NCI-H1930 (cell line): ENCODE measurements at regions not wholly inside any gene's neighbourhood (a gene's known extent, or its start where the extent isn't known, plus 50 kb on each side); places are given as distances from the start of the nearest gene placed in this dataset.
"Not testable (repeated sequence)": the region's sequence is repeated elsewhere in the genome, so short reads cannot be mapped to it uniquely, and the experiment has no call there.

Experiments used
- DNase-seq, 2 experiments: peaks; one replicate each; lab custom pipeline; 2025; lab: John Stamatoyannopoulos, UW

DNA sequence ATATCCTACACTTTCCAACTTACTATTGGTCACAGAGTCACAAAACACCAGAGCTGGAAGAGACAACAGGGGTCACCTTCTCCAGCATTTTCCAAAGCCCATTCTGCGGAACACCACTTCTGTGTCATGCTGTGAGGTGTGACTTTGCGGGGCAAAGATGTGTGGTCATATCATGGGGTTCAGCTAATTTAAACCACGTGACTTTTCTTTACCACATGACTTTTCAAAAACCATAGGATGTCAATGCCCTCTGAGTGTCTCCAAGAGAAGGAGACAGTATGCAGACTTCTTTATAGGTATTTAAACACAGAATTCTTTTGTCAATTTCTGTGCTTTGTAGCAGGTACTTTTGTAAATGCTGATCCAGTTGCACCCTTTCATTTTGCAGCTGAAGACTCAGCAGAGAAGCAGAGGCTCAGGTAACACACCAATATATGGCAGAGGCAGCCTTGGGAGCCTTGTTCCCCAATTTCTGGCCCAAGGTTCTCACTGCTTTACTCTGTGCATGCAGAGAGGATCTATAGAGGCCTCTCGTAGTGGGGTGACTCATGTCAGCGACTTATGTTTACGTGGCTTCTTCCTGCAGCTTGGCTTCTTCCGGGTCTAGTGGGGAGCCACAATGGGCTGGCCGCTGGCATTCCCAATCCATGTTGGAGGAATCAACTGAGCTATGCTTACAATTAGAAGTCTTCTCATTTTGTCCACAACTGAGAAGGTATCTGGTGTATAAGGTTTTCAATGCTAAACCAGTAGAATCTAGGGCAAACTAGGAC, 104.0 kb upstream of the RHOBTB1 start:
- DNase-seq: no peak

DNA sequence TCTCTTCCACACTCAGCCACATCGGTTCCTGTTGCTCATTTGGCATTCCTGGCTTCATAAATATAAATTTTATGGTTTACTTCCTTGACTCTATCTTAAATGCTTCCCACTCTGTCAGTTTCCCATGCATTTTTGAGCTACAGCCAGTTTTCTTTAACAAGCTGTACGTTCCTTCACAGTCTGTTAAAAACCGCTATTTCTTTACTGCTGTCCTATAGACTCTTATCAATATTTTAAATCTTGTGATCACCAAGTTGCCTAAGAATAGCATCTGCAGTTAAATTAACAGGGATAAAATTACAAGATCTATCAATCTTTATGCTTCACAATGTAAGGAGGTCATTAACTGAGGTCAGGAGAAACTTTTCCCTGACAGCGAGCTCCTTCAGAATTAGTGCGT, 103.1 kb upstream of the RHOBTB1 start:
- DNase-seq: no peak

DNA sequence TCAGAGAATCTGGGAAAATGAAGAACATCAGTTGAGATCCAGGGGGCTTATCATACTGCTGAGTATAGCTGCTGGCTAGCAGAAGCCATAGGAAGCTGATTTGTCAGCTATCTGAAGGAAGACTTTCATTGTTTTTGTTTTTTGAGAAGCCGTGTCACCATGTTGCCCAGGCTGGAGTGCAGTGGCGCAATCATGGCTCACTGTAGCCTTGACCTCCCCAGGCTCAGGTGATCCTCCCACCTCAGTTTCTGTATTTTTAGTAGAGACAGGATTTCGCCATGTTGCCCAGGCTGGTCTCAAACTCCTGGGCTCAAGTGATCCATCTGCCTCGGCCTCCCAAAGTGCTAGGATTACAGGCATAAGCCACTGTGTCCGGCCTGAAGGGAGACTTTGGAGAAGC, 101.5 kb upstream of the RHOBTB1 start:
- DNase-seq: not testable (repeated sequence)

DNA sequence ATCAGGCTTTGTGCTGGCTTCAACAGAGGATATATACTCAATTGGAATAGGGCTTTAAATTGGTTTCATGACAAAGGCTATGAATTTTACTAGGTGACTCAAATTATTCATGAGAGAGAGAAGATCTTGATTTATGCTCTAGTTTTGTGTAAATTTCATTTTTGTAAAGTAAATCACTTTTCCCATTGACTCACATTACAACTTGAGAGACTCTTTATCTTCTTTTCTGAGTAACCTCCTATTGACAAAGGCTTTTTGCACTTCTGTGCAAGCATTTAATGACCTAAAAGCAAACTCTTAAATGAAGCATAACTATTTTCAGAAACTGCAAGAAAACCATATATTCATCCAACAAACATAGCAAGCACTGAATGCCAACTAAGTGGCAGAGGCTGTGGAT, 98.5 kb upstream of the RHOBTB1 start:
- DNase-seq: no peak

DNA sequence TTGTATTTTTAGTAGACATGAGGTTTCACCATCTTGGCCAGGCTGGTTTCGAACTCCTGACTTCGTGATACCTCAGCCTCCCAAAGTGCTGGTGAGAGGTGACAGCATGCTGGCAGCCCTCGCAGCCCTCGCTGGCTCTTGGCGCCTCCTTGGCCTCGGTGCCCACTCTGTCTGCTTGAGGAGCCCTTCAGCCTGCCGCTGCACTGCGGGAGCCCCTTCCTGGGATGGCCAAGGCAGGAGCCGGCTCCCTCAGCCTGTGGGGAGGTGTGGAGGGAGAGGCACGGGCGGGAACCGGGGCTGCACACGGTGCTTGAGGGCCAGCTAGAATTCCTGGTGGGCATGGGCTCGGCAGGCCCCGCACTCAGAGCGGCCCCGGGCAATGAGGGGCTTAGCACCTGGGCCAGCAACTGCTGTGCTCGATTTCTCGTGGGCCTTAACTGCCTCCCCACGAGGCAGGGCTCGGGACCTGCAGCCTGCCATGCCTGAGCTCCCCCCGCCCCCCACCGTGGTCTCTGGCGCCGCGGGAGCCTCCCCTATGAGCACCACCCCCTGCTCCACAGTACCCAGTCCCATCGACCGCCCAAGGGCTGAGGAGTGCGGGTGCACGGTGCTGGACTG, 96.5 kb upstream of the RHOBTB1 start:
- DNase-seq: no peak

DNA sequence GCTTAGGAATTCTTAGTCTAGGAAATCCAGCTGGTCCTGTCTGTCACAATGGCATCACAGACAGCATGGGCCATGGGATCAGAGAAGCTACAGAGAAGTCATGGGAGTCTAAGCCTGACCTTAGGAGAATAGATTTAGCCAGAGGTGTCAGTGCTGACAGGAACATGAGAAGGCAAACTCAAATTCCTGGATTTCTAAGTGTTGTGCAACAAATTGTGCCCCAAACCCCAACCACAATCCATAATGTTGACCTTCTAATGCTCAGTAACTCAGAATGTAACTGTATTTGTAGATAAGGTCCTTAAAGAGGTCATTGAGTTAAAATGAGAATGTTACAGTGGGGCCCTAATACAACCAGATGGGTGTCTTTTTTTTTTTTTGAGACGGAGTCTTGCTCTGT, 95.9 kb upstream of the RHOBTB1 start:
- no peak for DNase-seq

DNA sequence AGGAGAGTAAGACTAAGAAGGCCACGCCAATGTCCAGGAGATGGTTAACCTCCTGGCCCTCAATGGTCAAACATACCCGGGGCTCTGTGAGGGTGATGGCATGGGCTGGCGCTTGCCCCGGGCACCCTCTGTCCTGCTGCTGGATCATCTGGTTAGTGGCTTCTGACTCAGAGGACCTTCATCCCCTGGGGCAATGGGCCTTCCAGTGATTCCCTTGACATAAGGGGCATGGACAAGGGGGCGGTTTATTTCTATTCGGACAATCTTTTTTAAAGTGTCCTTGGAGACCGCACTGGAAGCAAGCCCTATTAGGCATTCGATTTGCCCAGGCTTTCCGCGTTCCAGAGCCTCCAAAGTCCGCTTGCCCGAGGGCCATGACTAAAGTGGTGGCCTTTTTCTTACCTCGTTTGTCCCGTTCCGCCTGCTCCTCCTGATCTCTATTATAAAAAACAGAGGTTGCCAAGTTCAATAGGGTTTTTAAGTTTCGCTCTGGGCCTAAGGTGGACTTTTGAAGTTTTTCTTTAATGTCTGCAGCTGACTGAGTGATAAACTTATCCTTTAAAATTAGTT, 93.4 kb upstream of the RHOBTB1 start:
- DNase-seq: not testable (repeated sequence)

DNA sequence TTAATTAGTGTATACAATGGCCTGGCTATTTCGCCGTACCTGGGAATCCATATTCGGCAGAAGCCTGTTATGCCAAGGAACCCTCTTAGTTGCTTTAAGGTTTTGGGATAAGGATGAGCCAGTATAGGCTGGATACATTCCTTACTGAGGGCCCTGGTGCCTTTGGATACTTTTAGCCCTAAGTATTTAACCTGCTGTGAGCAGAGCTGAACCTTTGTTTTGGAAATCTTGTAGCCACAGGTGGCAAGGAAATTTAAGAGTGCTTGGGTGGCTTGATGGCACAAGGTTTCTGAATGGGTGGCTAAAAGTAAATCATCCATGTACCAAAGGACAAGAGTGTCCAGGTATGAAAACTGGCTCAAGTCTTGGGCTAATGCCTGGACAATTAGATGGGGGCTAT, 92.2 kb upstream of the RHOBTB1 start:
- not testable (repeated sequence) for DNase-seq

DNA sequence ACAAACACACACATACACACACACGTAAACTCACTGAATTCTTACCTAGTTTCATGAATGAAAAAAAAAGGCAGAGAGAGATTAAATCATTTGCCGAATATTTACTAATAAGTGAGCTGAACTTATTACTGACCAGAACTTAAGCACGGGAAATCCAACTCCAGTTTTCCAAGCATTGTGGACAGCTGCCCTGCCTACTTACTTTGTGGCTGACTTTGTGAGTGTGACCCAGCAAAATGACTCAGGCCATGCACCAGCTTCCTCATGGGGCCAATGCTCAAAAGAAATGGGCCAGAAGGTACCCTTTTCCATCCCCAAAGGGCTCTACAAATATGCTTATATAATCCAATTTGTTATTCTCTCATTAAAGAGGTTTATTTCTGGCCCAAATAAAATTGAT, 87.4 kb upstream of the RHOBTB1 start:
- no peak for DNase-seq

DNA sequence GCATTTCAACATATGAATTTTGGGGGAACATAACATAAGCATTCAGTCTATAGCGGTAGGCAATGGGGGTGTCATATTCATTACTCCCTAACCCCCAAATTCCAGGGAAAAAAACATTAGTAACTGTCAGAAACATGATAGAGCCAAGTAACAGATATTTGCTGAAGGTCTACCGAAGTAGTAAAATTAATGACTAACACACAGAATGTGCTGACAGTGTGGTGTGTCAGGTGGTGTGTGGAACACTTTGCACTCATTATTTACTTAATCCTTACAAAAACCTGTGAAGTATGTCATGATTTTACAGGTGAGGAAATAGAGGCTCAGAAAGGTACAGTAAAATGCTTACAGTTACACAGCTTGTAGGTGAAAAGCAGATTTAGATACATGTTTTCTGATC, 85.4 kb upstream of the RHOBTB1 start:
- DNase-seq: no peak

DNA sequence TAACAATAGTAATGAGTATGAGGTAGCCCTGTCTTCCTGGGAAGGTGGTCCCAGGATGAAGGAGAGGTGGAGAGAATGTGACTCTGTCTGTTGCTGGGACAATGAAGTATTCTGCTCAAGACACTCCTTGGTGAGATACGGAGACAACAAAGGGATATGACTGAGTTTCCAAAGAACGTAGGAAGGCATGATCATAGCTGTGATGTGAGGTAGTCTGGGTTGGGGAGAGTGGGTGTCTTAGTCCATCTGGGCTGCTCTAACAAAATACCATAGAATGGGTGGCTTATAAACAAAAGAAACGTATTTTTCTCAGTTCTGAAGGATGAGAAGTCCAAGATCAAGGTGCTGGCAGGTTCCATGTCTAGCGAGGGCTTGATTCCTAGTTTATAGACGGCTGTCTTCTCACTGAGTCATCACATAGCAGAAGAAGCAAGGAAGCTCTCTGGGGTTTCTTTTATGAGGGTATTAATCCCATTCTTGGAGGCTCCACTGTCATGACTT, 84.9 kb upstream of the RHOBTB1 start:
- no peak for DNase-seq

DNA sequence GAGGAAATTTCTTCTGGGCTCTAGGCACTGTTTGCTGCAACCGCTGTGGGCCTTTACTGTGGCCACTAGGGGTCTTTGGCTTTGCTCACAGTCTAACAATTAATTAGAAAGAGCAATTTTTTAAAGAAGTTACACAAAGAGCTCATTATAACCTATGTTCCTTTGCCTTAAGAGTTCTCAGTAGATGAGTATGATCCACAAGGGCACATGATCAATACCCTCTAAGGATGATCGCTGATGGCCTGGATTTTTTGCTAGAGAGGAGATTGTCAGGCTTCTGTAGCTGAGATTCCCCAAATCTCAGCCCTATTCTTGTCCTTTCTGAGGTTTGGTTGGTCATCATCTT, 80.8 kb upstream of the RHOBTB1 start:
- DNase-seq: no peak

DNA sequence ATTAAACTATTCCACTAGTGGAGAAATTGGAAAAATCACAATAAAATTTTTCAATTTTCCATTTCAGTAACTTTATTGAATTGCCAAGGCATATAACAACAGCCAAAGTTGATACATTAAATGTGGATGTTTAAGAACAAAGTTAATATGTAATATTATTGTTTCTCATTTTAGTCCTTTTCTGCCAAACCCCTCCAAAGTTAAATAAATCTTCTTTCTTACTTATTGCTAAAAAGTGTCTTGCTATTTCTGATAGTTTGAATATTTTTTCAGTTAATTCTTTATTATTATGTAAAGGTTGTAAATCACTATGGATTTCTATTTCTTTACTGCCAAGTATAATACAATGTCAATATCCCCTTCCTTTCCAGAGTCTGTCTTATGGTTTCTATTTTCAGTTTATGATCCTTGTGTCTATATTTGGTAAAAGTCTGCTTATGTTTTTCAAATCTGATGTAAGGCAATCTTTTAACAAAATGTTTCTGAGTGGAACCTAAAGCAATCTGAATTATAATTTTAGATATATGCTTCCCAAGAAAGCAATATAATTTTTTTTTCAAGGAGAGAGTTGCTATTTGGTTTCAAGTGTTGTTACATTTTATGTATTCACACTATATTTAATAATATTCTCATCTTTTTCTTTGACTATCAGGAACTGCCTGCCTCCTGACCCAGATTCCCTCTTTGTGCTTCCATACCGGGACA, 80.3 kb upstream of the RHOBTB1 start:
- no peak for DNase-seq

DNA sequence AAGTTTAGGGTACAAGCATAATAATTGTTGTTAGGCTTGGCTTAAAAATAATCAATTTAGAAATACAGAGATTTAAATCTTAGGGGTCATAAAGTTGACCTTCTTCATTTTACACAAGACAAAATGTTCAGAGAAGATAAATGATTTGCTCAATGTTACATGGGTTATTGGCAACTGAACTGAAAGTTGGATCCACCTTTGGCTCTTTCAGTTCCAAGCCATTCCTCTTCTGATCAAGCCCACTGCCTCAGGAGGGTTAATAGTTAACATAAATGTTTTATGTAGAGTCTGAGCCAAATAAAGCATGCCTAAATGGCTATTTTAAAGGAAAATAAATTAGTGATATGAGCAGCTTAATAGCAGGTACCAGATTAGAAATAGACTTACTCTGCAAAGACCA, 79.1 kb upstream of the RHOBTB1 start:
- no peak for DNase-seq

DNA sequence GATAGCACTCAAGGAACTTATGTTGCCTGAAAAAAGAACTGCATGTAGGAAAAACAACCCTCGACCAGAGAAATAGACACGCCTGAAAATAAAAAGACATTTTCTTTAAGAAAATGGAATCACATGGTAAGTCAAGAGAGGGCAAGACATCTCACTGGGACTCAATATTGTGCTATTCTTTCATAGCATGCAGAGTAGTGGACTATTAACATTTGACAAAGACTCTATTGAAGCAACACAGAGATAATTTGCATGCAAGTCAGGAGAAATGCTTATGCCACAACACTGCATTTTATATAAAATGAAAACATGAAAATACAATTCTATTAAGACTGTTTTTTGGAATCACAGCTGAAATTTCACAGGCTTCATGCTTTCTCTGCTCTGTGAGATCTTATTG, 77.9 kb upstream of the RHOBTB1 start:
- no peak for DNase-seq

DNA sequence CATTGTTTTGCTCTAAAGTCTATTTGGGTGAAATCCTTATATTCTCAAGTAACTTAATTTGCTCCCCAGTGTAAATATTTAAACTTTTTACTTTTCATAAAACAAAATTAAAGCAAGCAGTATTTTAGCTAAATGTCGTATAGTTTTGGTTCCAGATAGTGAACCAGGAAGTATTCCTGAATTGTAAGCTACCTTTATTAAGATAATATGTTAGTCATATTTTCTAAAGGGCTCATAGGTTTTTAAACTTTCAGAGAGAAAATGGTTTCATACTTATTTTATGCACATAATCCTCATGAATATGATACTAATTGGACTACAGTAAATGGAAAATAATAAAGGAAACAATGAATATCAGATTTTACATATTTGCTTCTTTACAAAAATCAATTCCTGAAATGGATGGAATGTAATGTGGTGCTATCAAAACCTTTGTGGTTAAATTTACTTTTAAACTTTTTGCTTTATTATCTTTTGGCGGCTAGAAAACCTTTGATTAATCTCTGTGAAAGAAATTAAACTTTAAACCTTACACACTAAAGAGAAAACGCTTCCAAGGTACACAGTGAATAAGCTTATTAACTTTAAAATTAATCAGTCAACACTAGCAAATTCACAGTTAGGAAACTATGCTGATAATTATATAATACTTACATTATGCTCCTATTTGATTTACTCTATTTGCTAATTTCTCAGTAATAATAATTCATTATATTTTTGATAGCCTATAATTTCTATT, 76.6 kb upstream of the RHOBTB1 start:
- DNase-seq: no peak

DNA sequence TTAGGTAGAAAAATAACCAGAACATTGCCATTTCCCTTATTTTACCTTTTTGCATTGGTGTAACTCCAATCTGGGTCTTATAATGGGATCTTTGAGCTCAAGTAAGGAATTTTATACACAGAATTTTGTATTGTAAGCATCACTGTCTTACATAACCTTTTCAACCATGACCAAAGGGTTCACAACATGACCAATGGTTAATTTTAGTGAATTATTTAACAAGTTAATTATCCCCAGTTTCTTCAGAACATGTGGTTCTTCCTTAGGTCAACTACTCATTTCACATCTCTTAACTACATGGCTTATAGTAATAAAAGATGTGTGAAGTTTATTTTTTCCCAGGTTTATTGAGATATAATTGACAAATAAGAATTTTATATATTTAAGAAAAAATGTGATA, 74.2 kb upstream of the RHOBTB1 start:
- no peak for DNase-seq

DNA sequence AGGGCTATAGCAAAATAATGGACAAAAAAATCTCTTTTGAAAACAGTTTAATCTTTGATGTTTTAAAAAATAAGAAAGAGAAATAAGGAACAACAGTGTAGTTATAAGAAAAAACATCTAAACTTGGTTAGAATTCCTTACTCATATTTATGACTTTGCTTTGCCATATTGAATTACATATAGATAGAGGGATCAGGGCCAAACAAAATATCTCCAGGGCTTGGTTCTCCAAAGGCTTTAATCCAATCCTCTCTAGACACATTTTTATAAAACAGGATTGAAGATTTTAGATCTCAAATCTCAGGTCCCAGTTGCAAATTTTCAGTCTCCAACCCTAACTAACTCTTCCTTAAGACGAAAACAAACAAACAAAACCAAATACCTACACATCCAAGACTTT, 72.6 kb upstream of the RHOBTB1 start:
- DNase-seq: no peak

DNA sequence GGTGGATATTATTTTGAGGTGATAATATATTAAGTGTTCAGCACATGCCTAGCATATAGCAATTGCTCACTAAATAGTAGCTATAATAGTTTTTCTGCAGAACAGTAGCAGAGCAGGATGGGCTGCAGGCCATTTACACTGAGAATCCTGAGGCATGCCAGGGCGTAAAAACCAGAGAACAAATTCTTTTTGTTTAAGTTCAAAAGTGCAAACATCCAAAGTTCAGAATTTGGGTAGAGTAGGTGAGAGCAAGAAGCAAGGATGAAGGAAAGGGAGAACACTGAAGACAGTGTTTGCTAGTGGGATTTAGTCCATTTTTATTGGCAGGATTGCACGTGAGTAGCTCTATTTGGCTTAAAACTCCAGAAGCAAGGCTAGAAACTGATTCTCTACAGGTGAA, 72.0 kb upstream of the RHOBTB1 start:
- DNase-seq: no peak

DNA sequence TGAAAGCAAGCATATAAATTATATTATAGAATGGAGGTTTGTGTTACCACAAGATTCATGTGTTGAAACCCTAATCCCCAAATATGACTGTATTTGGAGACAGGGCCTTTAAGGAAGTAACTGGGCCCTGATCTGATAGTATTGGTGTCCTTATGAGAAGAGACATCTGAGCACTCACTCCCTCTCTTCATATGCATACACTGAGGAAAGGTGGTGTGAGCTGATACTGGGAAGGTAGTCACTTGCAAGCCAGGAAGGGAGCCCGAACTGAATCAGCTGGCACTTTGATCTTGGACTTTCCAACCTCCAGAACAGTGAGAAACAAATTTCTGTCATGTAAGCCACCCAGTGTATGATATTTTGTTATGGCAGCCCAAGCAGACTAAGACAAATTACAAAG, 66.9 kb upstream of the RHOBTB1 start:
- no peak for DNase-seq

DNA sequence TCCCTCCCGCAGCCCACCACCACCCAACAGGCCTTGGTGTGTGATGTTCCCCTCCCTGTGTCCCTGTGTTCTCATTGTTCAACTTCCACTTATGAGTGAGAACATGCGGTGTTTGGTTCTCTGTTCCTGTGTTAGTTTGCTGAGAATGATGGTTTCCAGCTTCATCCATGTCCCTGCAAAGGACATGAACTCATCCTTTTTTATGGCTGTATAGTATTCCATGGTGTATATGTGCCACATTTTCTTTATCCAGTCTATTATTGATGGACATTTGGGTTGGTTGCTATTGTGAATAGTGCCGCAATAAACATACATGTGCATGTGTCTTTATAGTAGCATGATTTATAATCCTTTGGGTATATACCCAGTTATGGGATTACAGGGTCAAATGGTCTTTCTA, 59.1 kb upstream of the RHOBTB1 start:
- DNase-seq: not testable (repeated sequence)

DNA sequence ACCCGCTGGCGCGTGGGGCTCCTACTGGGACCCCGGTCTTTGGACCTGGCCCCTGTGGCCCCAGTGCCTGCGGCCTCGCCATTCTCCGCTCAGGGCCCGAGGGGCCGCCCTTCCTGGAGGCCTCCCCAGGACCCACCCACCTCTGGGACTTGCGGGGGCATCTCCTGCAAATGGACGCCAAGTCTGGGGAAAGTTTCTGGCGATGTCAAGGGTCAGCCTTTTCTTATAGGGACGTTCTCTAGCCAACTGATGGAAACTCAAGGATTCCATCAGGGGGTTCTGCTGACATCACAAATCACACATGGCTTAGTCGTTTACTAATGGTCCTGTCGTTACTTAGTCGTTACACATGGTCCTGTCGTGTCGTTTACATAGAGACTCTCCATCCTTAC, 57.7 kb upstream of the RHOBTB1 start:
- no peak for DNase-seq
